ENCODE measurements at regions not wholly inside any gene's neighbourhood (a gene's known extent, or its start where the extent isn't known, plus 50 kb on each side); places are given as distances from the start of the nearest gene placed in this dataset.

DNA sequence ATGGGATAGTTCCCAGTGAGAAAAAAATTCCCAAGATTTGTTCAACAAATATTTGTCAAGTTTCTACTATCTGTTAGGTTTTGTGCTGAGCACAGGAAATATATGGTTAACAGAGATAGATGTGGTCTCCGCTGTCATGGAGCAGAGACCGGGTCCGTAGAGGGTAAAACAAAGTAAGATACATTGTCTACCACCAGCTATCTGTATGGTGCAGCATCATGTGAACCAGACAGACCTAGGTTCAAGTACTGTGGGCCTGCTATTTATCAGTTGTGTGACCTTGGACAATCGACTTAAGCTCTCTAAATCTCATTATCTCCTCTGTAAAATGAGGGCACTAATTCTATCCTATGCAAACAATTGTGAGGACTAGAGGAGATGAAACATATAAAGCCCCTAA lies 109.8 kb downstream of the DUSP10 start:
- TF ChIP-seq, protein P1, sequence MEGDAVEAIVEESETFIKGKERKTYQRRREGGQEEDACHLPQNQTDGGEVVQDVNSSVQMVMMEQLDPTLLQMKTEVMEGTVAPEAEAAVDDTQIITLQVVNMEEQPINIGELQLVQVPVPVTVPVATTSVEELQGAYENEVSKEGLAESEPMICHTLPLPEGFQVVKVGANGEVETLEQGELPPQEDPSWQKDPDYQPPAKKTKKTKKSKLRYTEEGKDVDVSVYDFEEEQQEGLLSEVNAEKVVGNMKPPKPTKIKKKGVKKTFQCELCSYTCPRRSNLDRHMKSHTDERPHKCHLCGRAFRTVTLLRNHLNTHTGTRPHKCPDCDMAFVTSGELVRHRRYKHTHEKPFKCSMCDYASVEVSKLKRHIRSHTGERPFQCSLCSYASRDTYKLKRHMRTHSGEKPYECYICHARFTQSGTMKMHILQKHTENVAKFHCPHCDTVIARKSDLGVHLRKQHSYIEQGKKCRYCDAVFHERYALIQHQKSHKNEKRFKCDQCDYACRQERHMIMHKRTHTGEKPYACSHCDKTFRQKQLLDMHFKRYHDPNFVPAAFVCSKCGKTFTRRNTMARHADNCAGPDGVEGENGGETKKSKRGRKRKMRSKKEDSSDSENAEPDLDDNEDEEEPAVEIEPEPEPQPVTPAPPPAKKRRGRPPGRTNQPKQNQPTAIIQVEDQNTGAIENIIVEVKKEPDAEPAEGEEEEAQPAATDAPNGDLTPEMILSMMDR (IDR thresholded peaks at IDR 0.05; ENCODE audit: low read depth, low read length): no peak
- H3K27ac ChIP-seq (ENCODE audit: low read depth, low read length): no peak overlapping the region
- POLR2A ChIA-PET: no interaction called here
- H3K9me3 ChIP-seq (ENCODE audit: control insufficient read depth, insufficient read depth, low read length): no peaks in the 10 kb centered on the region
- CTCF ChIA-PET: no interaction called here
- no peak overlapping the region for H3K4me3 ChIP-seq (ENCODE audit: low read depth, low read length)
- no peak for DNase-seq (ENCODE audit: low read depth, low spot score)
- H3K27me3 ChIP-seq (ENCODE audit: control insufficient read depth, insufficient read depth, low read length): no peaks in the 10 kb centered on the region

DNA sequence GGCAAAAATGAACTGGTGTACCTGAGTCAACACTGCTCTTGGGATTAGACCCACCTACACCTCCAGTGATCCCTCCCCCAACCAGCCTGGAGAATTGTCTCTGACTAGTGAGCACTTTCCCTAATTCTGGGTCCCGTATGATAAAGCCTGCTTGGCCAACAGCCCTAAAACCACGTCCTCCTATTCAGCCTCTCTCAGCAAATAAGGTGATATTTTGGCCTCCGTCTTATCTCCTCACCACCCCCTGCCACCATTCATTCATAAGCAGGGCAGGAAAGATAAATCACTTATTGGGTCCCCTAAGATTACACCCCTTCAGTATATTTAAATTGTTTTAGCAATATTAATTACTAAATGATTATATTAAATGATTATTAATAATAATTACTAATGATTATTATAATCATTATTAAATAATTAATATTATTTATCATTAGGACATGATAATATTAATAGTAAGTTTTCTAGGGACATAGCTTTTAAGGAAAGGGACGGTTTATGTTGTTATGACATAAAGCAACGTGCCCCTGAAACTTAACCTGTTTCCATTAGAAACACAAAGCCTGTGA lies 108.0 kb downstream of the DUSP10 start:
- no peak for DNase-seq (ENCODE audit: low read depth, low spot score)
- Histone ChIP-seq H3K27ac (ENCODE audit: low read depth, low read length) (no peak overlapping the region), H3K27me3 (ENCODE audit: control insufficient read depth, insufficient read depth, low read length) (no peaks in the 10 kb centered on the region), H3K9me3 (ENCODE audit: control insufficient read depth, insufficient read depth, low read length) (no peaks in the 10 kb centered on the region), H3K4me3 (ENCODE audit: low read depth, low read length) (no peak overlapping the region)
- ChIA-PET CTCF (no interaction called here), POLR2A (no interaction called here)
- TF ChIP-seq, protein P1 (IDR thresholded peaks at IDR 0.05; ENCODE audit: low read depth, low read length): no peak

DNA sequence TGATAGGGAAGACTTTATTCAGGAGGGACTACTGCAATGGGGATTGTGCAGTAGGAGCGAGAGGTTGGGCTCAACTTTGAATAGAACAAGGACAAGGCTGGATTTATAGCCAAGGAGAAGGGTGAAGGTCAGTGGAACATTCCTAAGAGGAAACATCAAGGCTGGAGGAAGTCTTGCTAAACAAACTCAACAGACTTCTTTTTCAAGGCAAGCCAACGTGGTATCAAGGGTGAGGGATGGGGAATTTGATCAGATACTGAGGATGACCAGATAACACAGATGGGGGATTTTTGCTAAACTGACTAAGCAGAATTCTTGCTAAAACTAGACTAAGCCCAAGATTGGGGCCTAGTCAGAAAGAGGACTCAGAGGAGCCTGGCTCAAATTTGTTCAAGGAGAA lies 107.3 kb downstream of the DUSP10 start:
- H3K4me3 ChIP-seq (ENCODE audit: low read depth, low read length): no peak overlapping the region
- no peaks in the 10 kb centered on the region for H3K27me3 ChIP-seq (ENCODE audit: control insufficient read depth, insufficient read depth, low read length)
- CTCF ChIA-PET: interaction anchor here (0.6 kb wide), 1 partner anchor 821 kb away, joined by 5 read pairs; no protein-coding TSS in a partner anchor
- POLR2A ChIA-PET: no interaction called here
- peak overlapping the region; percentile 11 for H3K27ac ChIP-seq (ENCODE audit: low read depth, low read length)
- DNase-seq (ENCODE audit: low read depth, low spot score): no peak
- no peaks in the 10 kb centered on the region for H3K9me3 ChIP-seq (ENCODE audit: control insufficient read depth, insufficient read depth, low read length)
- TF ChIP-seq, protein P1 (IDR thresholded peaks at IDR 0.05; ENCODE audit: low read depth, low read length): no peak

DNA sequence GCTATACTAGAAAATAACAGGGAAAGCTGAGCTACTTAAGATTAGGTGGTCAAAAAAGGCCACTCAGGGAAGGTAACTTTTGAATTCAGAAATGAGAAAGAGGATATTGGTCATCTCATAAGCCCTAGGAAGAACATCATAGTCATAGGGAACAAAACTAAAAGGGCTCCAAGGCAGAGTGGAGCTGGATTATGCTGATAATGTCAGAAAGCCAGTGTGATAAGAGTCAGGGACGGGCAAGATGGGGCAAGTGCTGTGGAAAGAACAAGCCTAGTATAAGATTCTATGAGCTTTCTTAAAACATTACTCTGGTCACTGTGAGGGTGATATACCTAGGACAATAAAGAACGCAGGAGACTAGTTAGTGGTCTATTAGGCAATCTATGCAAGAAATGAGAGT lies 106.6 kb downstream of the DUSP10 start:
- POLR2A ChIA-PET: no interaction called here
- TF ChIP-seq, protein P1 (IDR thresholded peaks at IDR 0.05; ENCODE audit: low read depth, low read length): no peak
- no peak overlapping the region for H3K4me3 ChIP-seq (ENCODE audit: low read depth, low read length)
- CTCF ChIA-PET: interaction anchor here (0.6 to 0.7 kb wide), 2 partner anchors 8 to 820 kb away, joined by 3 to 5 read pairs; no protein-coding TSS in a partner anchor
- H3K27ac ChIP-seq (ENCODE audit: low read depth, low read length): no peak overlapping the region
- DNase-seq (ENCODE audit: low read depth, low spot score): no peak
- H3K27me3 ChIP-seq (ENCODE audit: control insufficient read depth, insufficient read depth, low read length): no peaks in the 10 kb centered on the region
- H3K9me3 ChIP-seq (ENCODE audit: control insufficient read depth, insufficient read depth, low read length): no peaks in the 10 kb centered on the region

DNA sequence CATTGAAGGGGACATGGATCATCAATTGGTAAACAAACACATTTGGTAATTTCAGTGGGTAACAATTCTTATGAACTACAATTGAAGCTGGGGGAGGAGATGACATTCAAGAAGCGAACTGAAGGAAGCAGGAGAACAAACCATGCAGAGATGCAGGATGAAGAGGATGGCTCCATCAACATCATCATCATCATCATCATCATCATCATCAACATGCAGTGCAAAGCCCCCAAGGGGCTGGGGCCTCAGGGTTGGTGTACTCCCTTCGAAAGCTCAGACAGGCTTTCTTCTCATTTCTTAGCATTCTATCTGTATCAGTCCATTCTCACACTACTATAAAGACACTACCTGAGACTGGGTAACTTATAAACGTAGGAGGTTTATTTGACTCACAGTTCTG lies 105.8 kb downstream of the DUSP10 start:
- TF ChIP-seq, protein P1 (IDR thresholded peaks at IDR 0.05; ENCODE audit: low read depth, low read length): no peak
- CTCF ChIA-PET: no interaction called here
- POLR2A ChIA-PET: no interaction called here
- no peak for DNase-seq (ENCODE audit: low read depth, low spot score)
- Histone ChIP-seq H3K9me3 (ENCODE audit: control insufficient read depth, insufficient read depth, low read length) (no peaks in the 10 kb centered on the region), H3K27me3 (ENCODE audit: control insufficient read depth, insufficient read depth, low read length) (no peaks in the 10 kb centered on the region), H3K4me3 (ENCODE audit: low read depth, low read length) (no peak overlapping the region), H3K27ac (ENCODE audit: low read depth, low read length) (no peak overlapping the region)

All from AG04450 (cell line).